Fibroblast of the aortic adventitia (primary cell): ENCODE measurements at regions not wholly inside any gene's neighbourhood (a gene's known extent, or its start where the extent isn't known, plus 50 kb on each side); places are given as distances from the start of the nearest gene placed in this dataset.

Experiments used
- DNase-seq: peaks from one replicate; pipeline ENCODE4 v3.0.0-alpha.2; 2010; ENCODE audit warnings: low read depth
- H3K4me3 ChIP-seq: 2 replicates; pipeline ENCODE4 v1.5.1; 2011; ENCODE audit warnings: low read depth, mild to moderate bottlenecking, control low read depth, low read length, moderate library complexity
- CTCF ChIP-seq: IDR thresholded peaks from 2 replicates; pipeline ENCODE4 v1.5.1; 2011; ENCODE audit warnings: mild to moderate bottlenecking, low read length, control low read depth, inconsistent platforms; ENCODE audit not compliant: insufficient read depth

GRCh38 chr10:83963446-83963845, 175.9 kb upstream of the GHITM start:
- H3K4me3 ChIP-seq: no peak overlapping the region
- TF ChIP-seq CTCF: no peak
- no peak for DNase-seq

- no peak for TF ChIP-seq CTCF
- no peak overlapping the region for H3K4me3 ChIP-seq
- DNase-seq: no peak
Measured at GRCh38 chr10:83965473-83965872, 173.8 kb upstream of the GHITM start.

GRCh38 chr10:83968052-83968451, 171.3 kb upstream of the GHITM start:
- no peak for DNase-seq
- no peak overlapping the region for H3K4me3 ChIP-seq
- TF ChIP-seq CTCF: no peak

- no peak overlapping the region for H3K4me3 ChIP-seq
- no peak for TF ChIP-seq CTCF
- DNase-seq: no peak
Measured at GRCh38 chr10:83978681-83979383, 160.5 kb upstream of the GHITM start.

- DNase-seq: no peak
- TF ChIP-seq CTCF: no peak
- no peak overlapping the region for H3K4me3 ChIP-seq
Measured at GRCh38 chr10:83982812-83983211, 156.5 kb upstream of the GHITM start.

GRCh38 chr10:83983578-83984255, 155.6 kb upstream of the GHITM start:
- DNase-seq: no peak
- no peak overlapping the region for H3K4me3 ChIP-seq
- no peak for TF ChIP-seq CTCF

- TF ChIP-seq CTCF: no peak
- DNase-seq: no peak
- H3K4me3 ChIP-seq: no peak overlapping the region
Measured at GRCh38 chr10:83984256-83984640, 155.1 kb upstream of the GHITM start.
